Tibial artery (tissue), 4 donors: ENCODE measurements at regions not wholly inside any gene's neighbourhood (a gene's known extent, or its start where the extent isn't known, plus 50 kb on each side); places are given as distances from the start of the nearest gene placed in this dataset.

Experiments used
- DNase-seq, 2 donors: peaks; one replicate each; pipeline ENCODE4 v3.0.0-alpha.2; 2019
- H3K27ac ChIP-seq, 2 donors: fragments of 200-600 bp; sonication (generic) in 1 of 2; 1 replicate in 1 of 2; 2 replicates in 1 of 2; pipeline ENCODE4 v1.5.1; 2018 to 2019; ENCODE audit warnings: mild to moderate bottlenecking in 1 of 2
- H3K27me3 ChIP-seq, 2 donors: fragments of 200-600 bp; sonication (generic) in 1 of 2; one replicate each; pipeline versions ENCODE4 v1.5.1 to v1.6.0; 2016 to 2019
- H3K36me3 ChIP-seq, 3 donors: fragments of 200-600 bp; sonication (generic) in 2 of 3; one replicate each; pipeline ENCODE4 v1.5.1; 2016 to 2019; ENCODE audit warnings: mild to moderate bottlenecking in 2 of 3
- H3K4me1 ChIP-seq, 4 donors: fragments of 200-600 bp; sonication (generic) in 2 of 4; 1 replicate in 3 of 4; 2 replicates in 1 of 4; pipeline ENCODE4 v1.5.1; 2016 to 2019
- H3K4me3 ChIP-seq, 2 donors: fragments of 200-600 bp; sonication (generic) in 1 of 2; 1 replicate in 1 of 2; 2 replicates in 1 of 2; pipeline ENCODE4 v1.5.1; 2018 to 2019; ENCODE audit warnings: mild to moderate bottlenecking in 2 of 2
- H3K9me3 ChIP-seq, 3 donors: fragments of 200-600 bp; sonication (generic) in 1 of 3; one replicate each; pipeline ENCODE4 v1.5.1; 2016 to 2019
- CTCF ChIP-seq, 2 experiments: fragments of 200-600 bp in 1 of 2; fragments of 450-650 bp in 1 of 2; IDR thresholded peaks; one replicate each; pipeline ENCODE4 v1.5.1; 2017 to 2019; ENCODE audit warnings: antibody characterized with exemption in 2 of 2, mild to moderate bottlenecking in 1 of 2, moderate library complexity in 1 of 2
- intact Hi-C: fragments of 100-400 bp; cut with DNase I; formaldehyde crosslinking; loops from one replicate; pipeline ENCODE4 v1.15.0; 2023; ENCODE audit warnings: low total_unique reads

- TF ChIP-seq CTCF (IDR thresholded peaks at IDR 0.05): no peak
- H3K36me3 ChIP-seq: no peaks in the 10 kb centered on the region
- intact Hi-C loops: no loop called here
- H3K27ac ChIP-seq: no peak overlapping the region
- no peak overlapping the region for H3K4me3 ChIP-seq
- no peaks in the 10 kb centered on the region for H3K9me3 ChIP-seq
- peaks cover 0 to 9% (median 0%) of the 10 kb centered on the region in 4 donors for H3K4me1 ChIP-seq
- no peak for DNase-seq
- no peaks in the 10 kb centered on the region for H3K27me3 ChIP-seq
These were observed 329.7 kb upstream of the USP24 start for GRCh38 chr1:55544826-55545225.

GRCh38 chr1:55542901-55543504 is 327.8 kb upstream of the USP24 start:
- intact Hi-C loops: no loop called here
- no peak for DNase-seq
- Histone ChIP-seq H3K27me3 (no peaks in the 10 kb centered on the region), H3K4me3 (no peak overlapping the region), H3K4me1 (peaks cover 0 to 9% (median 0%) of the 10 kb centered on the region in 4 donors), H3K27ac (no peak overlapping the region), H3K9me3 (no peaks in the 10 kb centered on the region), H3K36me3 (no peaks in the 10 kb centered on the region)
- no peak for TF ChIP-seq CTCF (IDR thresholded peaks at IDR 0.05)

DNA sequence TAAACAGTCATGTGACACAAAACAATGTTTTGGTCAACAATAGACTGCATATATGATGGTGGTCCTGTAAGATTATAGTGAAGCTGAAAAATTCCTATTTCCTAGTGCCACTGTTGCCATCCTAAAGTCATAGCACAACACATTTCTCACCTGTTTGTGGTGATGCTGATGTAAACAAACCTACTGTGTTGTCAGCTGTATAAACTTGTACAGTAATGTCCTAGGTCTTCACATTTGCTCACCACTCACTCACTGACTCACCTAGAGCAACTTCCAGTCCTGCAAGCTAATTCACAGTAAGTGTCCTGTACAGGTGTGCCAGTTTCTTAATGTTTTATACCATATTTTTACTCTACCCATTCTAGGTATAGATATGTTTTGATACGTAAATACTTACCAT is 326.1 kb upstream of the USP24 start:
- H3K4me1 ChIP-seq: peaks cover 0 to 9% (median 0%) of the 10 kb centered on the region in 4 donors
- no peak overlapping the region for H3K27ac ChIP-seq
- intact Hi-C loops: no loop called here
- no peaks in the 10 kb centered on the region for H3K27me3 ChIP-seq
- no peak overlapping the region for H3K4me3 ChIP-seq
- no peaks in the 10 kb centered on the region for H3K36me3 ChIP-seq
- H3K9me3 ChIP-seq: no peaks in the 10 kb centered on the region
- TF ChIP-seq CTCF (IDR thresholded peaks at IDR 0.05): no peak
- DNase-seq: no peak

DNA sequence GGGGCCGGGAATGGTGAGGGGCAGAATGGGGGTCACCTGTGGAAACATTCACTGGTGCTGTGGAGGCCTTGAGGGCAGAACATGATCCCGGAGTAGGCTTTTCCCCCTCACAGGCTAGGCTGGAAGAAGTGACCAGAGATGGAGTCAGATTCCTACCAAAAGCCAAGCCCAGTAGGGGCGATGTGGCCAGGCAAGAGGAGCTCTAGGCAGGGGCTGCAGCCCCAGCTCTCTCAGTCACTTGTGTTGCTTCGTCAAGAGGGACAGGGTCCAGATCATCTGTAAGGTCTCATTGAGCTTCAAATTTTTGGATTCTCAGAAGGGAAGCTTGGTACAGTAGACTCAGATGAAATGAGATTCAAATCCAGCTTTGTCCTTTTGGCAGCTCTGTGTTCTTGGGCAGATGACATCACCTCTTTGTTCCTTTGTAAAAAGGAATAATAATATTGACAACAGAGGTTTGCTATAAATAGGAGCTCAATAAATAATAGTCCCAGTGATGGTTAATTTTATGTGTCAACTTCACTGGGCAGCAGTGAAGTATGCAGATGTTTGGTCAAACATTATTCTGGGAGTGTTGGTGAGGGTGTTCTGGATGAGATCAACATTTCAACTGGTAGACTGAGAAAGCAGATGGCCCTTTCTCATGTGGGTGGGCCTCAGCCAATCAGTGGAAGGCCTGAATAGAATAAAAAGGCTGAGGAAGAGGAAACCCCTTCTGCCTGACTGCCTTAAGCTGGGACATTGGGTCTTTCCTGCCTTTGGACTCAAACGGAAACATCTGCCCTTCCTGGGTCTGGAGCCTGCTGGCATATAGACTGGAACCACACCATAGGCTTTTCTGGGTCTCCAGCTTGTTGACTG is 324.7 kb upstream of the USP24 start:
- DNase-seq: no peak
- intact Hi-C loops: no loop called here
- TF ChIP-seq CTCF (IDR thresholded peaks at IDR 0.05): no peak
- Histone ChIP-seq H3K36me3 (no peaks in the 10 kb centered on the region), H3K27ac (no peak overlapping the region), H3K9me3 (no peaks in the 10 kb centered on the region), H3K27me3 (no peaks in the 10 kb centered on the region), H3K4me3 (no peak overlapping the region), H3K4me1 (peaks cover 0 to 9% (median 0%) of the 10 kb centered on the region in 4 donors)

DNA sequence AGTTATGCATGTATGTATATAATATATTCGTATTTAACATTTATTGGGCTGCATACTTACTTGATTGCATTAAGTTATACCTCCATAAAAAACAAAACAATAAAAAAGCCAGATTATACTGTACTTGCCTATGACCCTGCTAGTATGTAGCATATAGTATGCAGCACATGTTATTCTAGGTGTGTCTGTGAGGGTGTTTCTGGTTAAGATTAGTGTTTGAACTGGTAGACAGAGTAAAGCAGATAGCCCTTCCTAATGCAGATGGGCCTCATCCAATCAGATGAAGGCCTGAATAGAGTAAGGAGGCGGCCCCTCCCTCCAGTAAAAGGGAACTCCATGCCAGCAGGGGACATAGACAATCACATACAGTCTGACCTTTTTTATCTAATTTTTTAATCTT is 323.3 kb upstream of the USP24 start:
- no peak for TF ChIP-seq CTCF (IDR thresholded peaks at IDR 0.05)
- Histone ChIP-seq H3K27me3 (no peaks in the 10 kb centered on the region), H3K27ac (no peak overlapping the region), H3K4me3 (no peak overlapping the region), H3K36me3 (no peaks in the 10 kb centered on the region), H3K4me1 (peaks cover 0 to 9% (median 0%) of the 10 kb centered on the region in 4 donors), H3K9me3 (no peaks in the 10 kb centered on the region)
- intact Hi-C loops: no loop called here
- no peak for DNase-seq
